Fibroblast of the conjunctiva (primary cell): ENCODE measurements at regions not wholly inside any gene's neighbourhood (a gene's known extent, or its start where the extent isn't known, plus 50 kb on each side); places are given as distances from the start of the nearest gene placed in this dataset.
A peak's percentile ranks its signal among the peaks of the same experiment; 100 is the strongest.

Experiments used
- DNase-seq: peaks from one replicate; pipeline ENCODE4 v3.0.0-alpha.2; 2010; ENCODE audit warnings: low read depth

GRCh38 chr9:88792502-88792901 is 198.8 kb upstream of the S1PR3 start:
- no peak for DNase-seq

GRCh38 chr9:88794100-88794499 is 197.2 kb upstream of the S1PR3 start:
- DNase-seq = no peak

- DNase-seq = no peak
Measured at GRCh38 chr9:88796947-88797346, 194.3 kb upstream of the S1PR3 start.

- no peak for DNase-seq
Measured at GRCh38 chr9:88798476-88798875, 192.8 kb upstream of the S1PR3 start.

GRCh38 chr9:88799541-88800328 is 191.5 kb upstream of the S1PR3 start:
- DNase-seq = no peak

GRCh38 chr9:88800329-88800682 is 191.0 kb upstream of the S1PR3 start:
- DNase-seq = no peak

- no peak for DNase-seq
Measured at GRCh38 chr9:88801214-88801796, 190.0 kb upstream of the S1PR3 start.

- no peak for DNase-seq
Measured at GRCh38 chr9:88802533-88802932, 188.7 kb upstream of the S1PR3 start.

GRCh38 chr9:88803546-88804253 is 187.6 kb upstream of the S1PR3 start:
- no peak for DNase-seq

GRCh38 chr9:88804254-88804596 is 187.0 kb upstream of the S1PR3 start:
- DNase-seq = no peak

GRCh38 chr9:88805217-88805943 is 185.9 kb upstream of the S1PR3 start:
- DNase-seq = no peak

- DNase-seq = no peak
Measured at GRCh38 chr9:88807426-88807825, 183.8 kb upstream of the S1PR3 start.

GRCh38 chr9:88808019-88808656 is 183.1 kb upstream of the S1PR3 start:
- peak; percentile 81 for DNase-seq

GRCh38 chr9:88808761-88809354 is 182.4 kb upstream of the S1PR3 start:
- no peak for DNase-seq

GRCh38 chr9:88809355-88810161 is 181.7 kb upstream of the S1PR3 start:
- no peak for DNase-seq

GRCh38 chr9:88810826-88811225 is 180.4 kb upstream of the S1PR3 start:
- no peak for DNase-seq

GRCh38 chr9:88811511-88811910 is 179.8 kb upstream of the S1PR3 start:
- no peak for DNase-seq

- DNase-seq = no peak
Measured at GRCh38 chr9:88812938-88813637, 178.2 kb upstream of the S1PR3 start.

- DNase-seq = no peak
Measured at GRCh38 chr9:88813638-88814209, 177.5 kb upstream of the S1PR3 start.

GRCh38 chr9:88814577-88814976 is 176.7 kb upstream of the S1PR3 start:
- DNase-seq = peak; percentile 76
